Dendritic cell treated with granulocyte-macrophage colony-stimulating factor and Interleukin-4, amounts not matched to agents 40 ng/mL and 50 ng/mL, for 4 days (primary cell): ENCODE measurements at regions not wholly inside any gene's neighbourhood (a gene's known extent, or its start where the extent isn't known, plus 50 kb on each side); places are given as distances from the start of the nearest gene placed in this dataset.

Experiments
- H3K27ac Mint-ChIP-seq: one replicate; pipeline ENCODE4 v1.8.0; 2022; ENCODE audit warnings: mild to moderate bottlenecking, mixed read lengths
- H3K27me3 Mint-ChIP-seq: one replicate; pipeline ENCODE4 v1.8.0; 2022; ENCODE audit warnings: mild to moderate bottlenecking, mixed read lengths
- H3K36me3 Mint-ChIP-seq: one replicate; pipeline ENCODE4 v1.8.0; 2022; ENCODE audit warnings: low read depth, mixed read lengths
- H3K4me1 Mint-ChIP-seq: one replicate; pipeline ENCODE4 v1.8.0; 2022; ENCODE audit warnings: low read depth, mixed read lengths
- H3K4me3 Mint-ChIP-seq: one replicate; pipeline ENCODE4 v1.8.0; 2022; ENCODE audit warnings: mild to moderate bottlenecking, moderate library complexity, mixed read lengths
- H3K9me3 Mint-ChIP-seq: one replicate; pipeline ENCODE4 v1.8.0; 2022; ENCODE audit warnings: mixed read lengths
- intact Hi-C: fragments of 100-400 bp; cut with micrococcal nuclease; formaldehyde crosslinking; loops from one replicate; pipeline ENCODE4 v1.15.0; 2022

DNA sequence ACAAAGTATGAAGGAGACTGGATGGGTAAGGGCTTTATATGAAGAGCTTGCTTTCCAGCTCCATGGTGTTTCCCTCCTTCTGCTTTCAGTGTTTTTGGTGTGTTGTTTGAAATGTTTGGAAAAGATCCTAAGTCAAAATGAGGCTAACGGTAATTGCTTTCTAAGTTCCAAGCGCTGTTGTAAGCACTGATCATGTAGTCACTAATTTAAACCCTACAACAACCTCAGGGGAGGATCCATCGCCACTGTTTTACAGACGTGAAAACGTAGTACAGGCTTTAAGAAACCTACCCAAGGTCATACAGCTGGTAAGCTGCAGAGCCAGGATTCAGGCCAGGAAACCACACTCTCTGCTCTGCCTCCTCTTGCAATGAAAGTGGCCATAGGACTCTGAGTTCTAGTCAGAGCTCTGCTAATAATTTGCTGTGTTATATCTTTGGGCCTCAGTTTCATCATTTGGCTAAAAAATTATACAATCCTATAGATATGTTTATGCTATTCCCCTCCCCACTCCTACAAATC, 102.9 kb upstream of the PGRMC2 start:
- Mint-ChIP-seq H3K27ac (no peak overlapping the region), H3K4me1 (peaks cover 11% of the 10 kb centered on the region), H3K4me3 (no peak overlapping the region), H3K36me3 (no peaks in the 10 kb centered on the region), H3K9me3 (no peaks in the 10 kb centered on the region), H3K27me3 (no peaks in the 10 kb centered on the region)
- intact Hi-C loops, result no loop called here

GRCh38 chr4:128388796-128389195, 101.2 kb upstream of the PGRMC2 start:
- intact Hi-C loops, result no loop called here
- peaks cover 11% of the 10 kb centered on the region for H3K4me1 Mint-ChIP-seq

DNA sequence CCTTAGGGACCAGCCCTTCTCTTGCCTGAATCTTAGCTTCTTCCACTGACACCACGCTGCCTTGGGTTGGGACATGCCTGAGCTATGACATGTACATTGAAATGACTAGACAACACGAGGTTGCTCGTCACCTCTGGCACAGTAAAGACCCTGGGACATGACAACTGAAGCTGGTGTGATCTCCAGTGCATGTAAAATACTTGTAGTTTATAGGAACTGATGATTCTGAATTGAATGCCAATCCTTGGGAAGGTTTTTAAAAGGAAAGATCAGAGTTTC, 100.7 kb upstream of the PGRMC2 start:
- intact Hi-C loops, result no loop called here
- Mint-ChIP-seq H3K36me3 (no peaks in the 10 kb centered on the region), H3K4me1 (peaks cover 11% of the 10 kb centered on the region), H3K9me3 (no peaks in the 10 kb centered on the region), H3K27ac (no peak overlapping the region), H3K27me3 (no peaks in the 10 kb centered on the region), H3K4me3 (no peak overlapping the region)

More at GRCh38 chr4:128388796-128389195, 101.2 kb upstream of the PGRMC2 start:
- Mint-ChIP-seq H3K4me3 (no peak overlapping the region), H3K9me3 (no peaks in the 10 kb centered on the region), H3K27me3 (no peaks in the 10 kb centered on the region), H3K36me3 (no peaks in the 10 kb centered on the region), H3K27ac (no peak overlapping the region)

DNA sequence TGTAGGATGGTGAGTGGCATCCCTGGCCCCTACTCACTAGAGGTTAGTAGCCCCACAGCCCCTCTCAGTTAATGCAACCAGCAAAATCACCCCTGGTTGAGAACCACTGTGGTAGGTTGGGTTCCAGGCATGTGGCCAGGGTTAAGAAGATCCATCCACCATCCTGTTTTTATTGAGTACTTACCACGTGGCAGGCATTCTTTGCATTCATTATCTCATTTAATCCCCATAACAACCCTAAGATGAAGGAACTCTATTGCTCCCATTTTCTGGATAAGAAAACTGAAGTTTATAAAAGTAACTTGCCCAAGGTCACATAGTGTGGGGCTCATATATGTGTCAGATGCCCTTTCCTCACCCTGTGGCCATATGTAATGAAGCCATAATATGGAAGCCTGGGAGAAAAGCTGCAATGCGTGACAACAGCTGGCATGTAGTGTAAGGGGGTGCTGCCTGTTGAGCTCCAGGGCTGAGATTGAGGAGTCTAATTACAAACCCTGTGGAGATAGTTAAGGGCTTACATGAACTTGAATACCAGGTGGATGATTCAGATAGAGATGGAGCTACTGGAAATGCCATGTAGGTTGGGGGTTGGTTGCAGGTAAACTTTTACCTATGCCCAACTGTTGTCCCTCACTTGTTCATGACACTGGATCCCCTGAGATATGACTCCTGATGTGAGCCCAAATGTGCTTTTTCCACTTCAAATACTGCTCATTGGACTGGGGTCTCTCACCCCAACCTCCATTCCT, 100.2 kb upstream of the PGRMC2 start:
- intact Hi-C loops, result no loop called here

DNA sequence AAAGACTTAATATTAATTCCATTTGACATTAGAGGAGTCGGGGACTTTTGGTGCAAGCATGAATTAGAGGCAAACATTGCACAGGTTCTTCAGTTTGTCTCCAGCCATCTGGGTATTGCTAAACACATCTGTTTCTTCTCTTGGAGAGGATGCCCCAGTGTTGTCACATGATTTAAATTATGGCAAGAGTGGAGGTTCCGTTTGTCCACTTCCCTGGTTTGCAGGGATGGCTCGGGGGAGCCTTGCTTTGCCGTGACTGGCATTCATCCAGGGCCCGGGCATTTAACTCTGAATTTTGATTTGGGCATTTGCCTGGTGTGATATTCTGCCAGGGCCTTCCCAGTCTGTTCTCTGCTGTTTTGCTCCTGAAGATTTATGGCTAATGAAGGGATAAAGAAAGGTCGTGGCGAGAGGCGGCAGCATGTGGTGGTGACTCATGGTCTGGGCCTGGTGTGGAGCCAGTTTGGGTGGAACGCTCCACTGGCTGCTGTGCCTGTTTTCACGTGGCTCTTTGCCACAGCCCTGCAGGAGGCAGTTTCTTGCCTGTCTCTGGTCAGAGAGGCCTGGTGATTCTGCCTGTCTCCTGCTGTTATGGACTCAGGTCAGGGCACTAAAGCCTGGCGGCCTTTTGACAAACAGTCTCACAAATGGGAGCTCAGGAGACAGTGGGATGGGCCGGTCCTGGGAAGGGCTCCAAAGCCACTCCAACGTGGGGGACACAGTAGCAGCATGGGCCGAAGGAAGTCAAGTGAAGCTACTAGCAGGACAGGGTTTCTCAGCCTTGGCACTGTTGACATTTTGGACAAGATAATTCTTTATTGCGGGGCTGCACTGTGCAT, 99.4 kb upstream of the PGRMC2 start:
- Mint-ChIP-seq H3K36me3 (no peaks in the 10 kb centered on the region), H3K4me3 (no peak overlapping the region), H3K27ac (no peak overlapping the region), H3K27me3 (no peaks in the 10 kb centered on the region), H3K4me1 (peaks cover 11% of the 10 kb centered on the region), H3K9me3 (no peaks in the 10 kb centered on the region)
- intact Hi-C loops, result no loop called here

More for the DNA sequence above, 100.2 kb upstream of the PGRMC2 start:
- Mint-ChIP-seq H3K36me3 (no peaks in the 10 kb centered on the region), H3K9me3 (no peaks in the 10 kb centered on the region), H3K27me3 (no peaks in the 10 kb centered on the region), H3K4me3 (no peak overlapping the region), H3K27ac (no peak overlapping the region), H3K4me1 (peaks cover 11% of the 10 kb centered on the region)

DNA sequence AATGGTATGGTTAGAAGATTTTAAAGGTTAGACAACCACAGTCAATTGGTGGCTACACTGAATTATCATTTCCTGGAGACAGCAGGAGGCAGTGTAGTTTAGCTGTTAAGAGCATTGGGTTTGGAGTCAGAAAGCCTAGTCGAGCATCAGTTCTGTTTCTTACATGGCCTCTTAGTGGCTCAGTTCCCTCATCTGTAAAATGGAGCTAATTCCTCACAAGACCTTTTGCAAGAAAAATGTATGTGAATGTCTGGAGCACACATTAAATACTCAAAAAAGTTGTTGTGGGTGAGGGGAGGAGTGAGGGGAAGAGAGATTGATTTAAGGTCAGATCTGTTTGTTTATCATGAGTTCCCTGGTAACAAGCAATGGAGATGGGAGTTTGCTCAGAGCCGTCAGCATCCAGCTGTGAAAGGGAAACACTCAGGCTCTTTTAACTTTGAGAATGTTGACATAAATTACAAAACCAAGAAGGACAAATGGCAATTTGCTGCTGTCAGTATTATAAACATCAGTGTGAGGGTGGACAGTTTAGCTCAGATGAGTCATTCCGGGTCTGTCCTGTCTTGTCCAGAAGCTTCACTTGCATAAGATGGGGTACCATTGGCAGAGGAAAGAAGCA, 98.2 kb upstream of the PGRMC2 start:
- Mint-ChIP-seq H3K4me1 (peaks cover 11% of the 10 kb centered on the region), H3K27ac (no peak overlapping the region), H3K27me3 (no peaks in the 10 kb centered on the region), H3K36me3 (no peaks in the 10 kb centered on the region), H3K9me3 (no peaks in the 10 kb centered on the region), H3K4me3 (no peak overlapping the region)
- intact Hi-C loops, result no loop called here

DNA sequence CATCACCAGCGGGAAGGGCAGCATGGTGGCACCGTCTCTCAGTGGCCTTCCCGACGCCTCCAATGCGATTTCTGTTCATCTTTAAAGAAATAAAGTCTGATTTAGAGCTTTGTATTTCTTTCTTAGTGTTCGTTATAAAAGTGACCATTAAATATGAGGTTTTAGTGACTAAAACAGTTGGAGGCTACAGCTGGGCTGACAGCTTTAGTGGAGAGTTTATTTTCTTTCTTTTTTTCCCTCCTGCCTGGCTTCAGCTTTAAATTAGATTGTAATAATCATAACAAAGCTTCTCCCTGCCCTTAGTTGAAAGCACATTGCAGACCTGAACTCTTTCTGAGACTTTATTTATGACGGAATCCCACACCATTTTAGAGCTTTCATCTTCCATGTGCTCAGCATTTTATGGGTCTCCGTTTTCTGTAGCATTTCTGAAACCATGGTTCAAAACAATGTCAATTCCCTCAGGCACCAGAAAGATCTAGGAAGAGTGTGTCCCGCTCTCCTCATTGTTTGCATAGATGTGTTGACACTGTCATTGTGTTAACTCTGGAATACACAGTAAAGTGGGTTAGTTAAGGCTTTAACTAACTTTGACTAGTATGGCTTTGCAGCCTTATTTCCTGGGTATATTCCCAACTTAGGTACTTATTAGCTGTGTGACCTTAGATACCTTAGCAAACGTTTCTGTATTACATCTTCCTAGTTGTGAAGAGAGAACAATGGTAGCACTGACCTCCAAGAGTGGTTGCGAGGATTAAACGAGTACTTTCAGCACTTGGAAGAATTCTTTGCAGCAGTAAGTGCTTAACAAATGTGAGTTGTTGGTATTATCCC, 97.4 kb upstream of the PGRMC2 start:
- intact Hi-C loops, result no loop called here

GRCh38 chr4:128384091-128384520, 96.5 kb upstream of the PGRMC2 start:
- Mint-ChIP-seq H3K27ac (no peak overlapping the region), H3K9me3 (peaks cover 2% of the 10 kb centered on the region), H3K4me3 (no peak overlapping the region), H3K36me3 (no peaks in the 10 kb centered on the region), H3K27me3 (no peaks in the 10 kb centered on the region), H3K4me1 (peaks cover 11% of the 10 kb centered on the region)
- intact Hi-C loops, result no loop called here

More for the DNA sequence above, 97.4 kb upstream of the PGRMC2 start:
- H3K27me3 Mint-ChIP-seq, result no peaks in the 10 kb centered on the region
- H3K36me3 Mint-ChIP-seq, result no peaks in the 10 kb centered on the region
- no peak overlapping the region for H3K4me3 Mint-ChIP-seq
- peaks cover 11% of the 10 kb centered on the region for H3K4me1 Mint-ChIP-seq
- H3K9me3 Mint-ChIP-seq, result no peaks in the 10 kb centered on the region
- H3K27ac Mint-ChIP-seq, result no peak overlapping the region

DNA sequence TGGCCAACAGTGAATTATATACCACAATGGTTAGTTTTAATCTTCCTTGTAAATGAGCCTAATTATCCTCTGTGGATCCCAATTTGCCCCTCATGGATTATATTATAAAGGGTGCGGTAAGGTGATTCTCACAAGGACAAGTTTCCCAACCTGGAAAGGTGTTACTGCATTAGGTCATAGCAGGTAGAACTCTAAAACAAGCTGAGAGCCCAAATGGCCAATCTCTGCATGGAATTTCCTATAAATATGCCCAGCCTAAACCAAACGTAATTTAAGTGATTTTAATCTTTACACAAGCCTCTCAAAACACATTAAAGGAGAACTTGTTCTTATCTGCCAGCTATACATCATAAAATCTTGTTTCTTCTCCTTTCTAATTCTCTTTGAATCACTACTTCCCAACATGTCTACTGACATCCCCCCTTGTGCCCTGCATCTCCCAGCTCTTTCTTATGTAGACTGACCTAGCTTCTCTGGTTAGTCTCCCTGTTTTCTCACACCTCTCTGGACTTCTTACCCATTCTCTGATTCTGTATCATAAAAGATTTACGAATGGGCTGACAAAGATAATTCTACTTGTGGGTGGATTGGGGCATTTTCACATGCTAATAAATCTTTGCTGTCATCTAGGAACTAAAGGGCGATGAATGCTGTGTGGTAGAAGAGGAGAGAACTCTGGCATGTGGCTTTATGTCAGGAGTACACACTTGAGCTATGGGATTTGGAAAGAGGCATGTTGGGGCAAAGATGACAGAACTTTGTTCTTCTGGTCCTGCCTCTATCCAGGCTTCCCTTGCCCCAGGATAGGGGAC, 94.3 kb upstream of the PGRMC2 start:
- Mint-ChIP-seq H3K36me3 (no peaks in the 10 kb centered on the region), H3K27me3 (no peaks in the 10 kb centered on the region), H3K9me3 (peaks cover 24% of the 10 kb centered on the region), H3K4me3 (no peak overlapping the region), H3K27ac (no peak overlapping the region), H3K4me1 (peaks cover 6% of the 10 kb centered on the region)
- intact Hi-C loops, result no loop called here

GRCh38 chr4:128380306-128380705, 92.7 kb upstream of the PGRMC2 start:
- Mint-ChIP-seq H3K9me3 (peaks cover 37% of the 10 kb centered on the region), H3K27me3 (no peaks in the 10 kb centered on the region), H3K27ac (no peak overlapping the region), H3K4me3 (no peak overlapping the region), H3K4me1 (no peaks in the 10 kb centered on the region), H3K36me3 (no peaks in the 10 kb centered on the region)
- intact Hi-C loops, result no loop called here

DNA sequence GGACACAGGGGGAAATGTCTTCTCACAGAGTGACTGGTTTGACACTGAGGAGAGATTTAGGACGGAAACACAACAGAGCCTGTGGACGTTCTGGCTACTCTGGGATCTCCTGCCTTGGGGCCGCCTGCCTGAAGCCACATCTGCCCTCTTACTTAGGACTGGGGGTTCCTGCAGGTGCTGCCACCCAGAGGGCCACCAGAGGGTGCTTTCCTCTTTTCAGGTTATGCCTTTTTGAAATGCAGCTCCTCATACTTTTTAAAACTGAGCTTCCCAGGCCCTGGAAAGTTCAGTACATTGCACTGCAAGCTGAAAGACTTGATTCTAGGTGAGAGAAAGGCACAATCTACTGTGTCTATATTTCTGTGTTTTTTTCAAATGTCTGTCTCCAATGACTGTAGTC, 92.2 kb upstream of the PGRMC2 start:
- Mint-ChIP-seq H3K27me3 (no peaks in the 10 kb centered on the region), H3K36me3 (no peaks in the 10 kb centered on the region), H3K9me3 (peaks cover 39% of the 10 kb centered on the region), H3K4me3 (no peak overlapping the region), H3K4me1 (no peaks in the 10 kb centered on the region), H3K27ac (no peak overlapping the region)
- intact Hi-C loops, result no loop called here

DNA sequence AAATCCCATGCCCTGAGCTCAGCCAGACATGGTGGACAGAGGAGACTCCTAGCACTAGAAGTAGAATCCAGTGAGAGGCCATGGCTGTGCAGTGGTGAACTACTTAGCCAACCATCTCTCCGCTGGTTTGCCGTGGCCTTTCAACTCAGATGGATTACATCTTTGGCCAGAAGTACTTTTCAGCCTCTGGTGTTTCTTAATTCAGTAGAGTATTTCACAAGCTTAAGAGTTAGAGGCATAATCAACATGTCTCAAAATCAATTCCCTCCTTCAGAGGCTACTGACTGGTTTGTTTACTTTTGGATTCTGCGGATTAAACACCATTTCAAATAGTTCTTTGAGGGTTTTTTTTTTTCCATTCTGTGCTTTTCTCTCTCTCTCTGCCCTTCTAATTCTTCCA, 91.1 kb upstream of the PGRMC2 start:
- Mint-ChIP-seq H3K4me3 (no peak overlapping the region), H3K4me1 (no peaks in the 10 kb centered on the region), H3K36me3 (no peaks in the 10 kb centered on the region), H3K27me3 (no peaks in the 10 kb centered on the region), H3K9me3 (peaks cover 45% of the 10 kb centered on the region), H3K27ac (no peak overlapping the region)
- intact Hi-C loops, result no loop called here

GRCh38 chr4:128376958-128377357, 89.3 kb upstream of the PGRMC2 start:
- intact Hi-C loops, result no loop called here
- Mint-ChIP-seq H3K27ac (no peak overlapping the region), H3K27me3 (no peaks in the 10 kb centered on the region), H3K36me3 (no peaks in the 10 kb centered on the region), H3K9me3 (peaks cover 52% of the 10 kb centered on the region), H3K4me3 (no peak overlapping the region), H3K4me1 (no peaks in the 10 kb centered on the region)
